ENCODE measurements at regions not wholly inside any gene's neighbourhood (a gene's known extent, or its start where the extent isn't known, plus 50 kb on each side); places are given as distances from the start of the nearest gene placed in this dataset.

- no peak for TF ChIP-seq POLR2AphosphoS5 (IDR thresholded peaks at IDR 0.05; ENCODE audit: low read depth, low read length)
- no peak for TF ChIP-seq POLR2A (IDR thresholded peaks at IDR 0.05; ENCODE audit: low read depth, low read length)
Measured at GRCh38 chr5:130277002-130277401, 372.7 kb downstream of the CHSY3 start.
